Common myeloid progenitor, CD34-positive (primary cell): ENCODE measurements at regions not wholly inside any gene's neighbourhood (a gene's known extent, or its start where the extent isn't known, plus 50 kb on each side); places are given as distances from the start of the nearest gene placed in this dataset.
"Not testable (repeated sequence)": the region's sequence is repeated elsewhere in the genome, so short reads cannot be mapped to it uniquely, and the experiment has no call there.

Source experiments
- CTCF ChIA-PET: fragments of 350-600 bp; sonication (Branson Sonifier 250); formaldehyde crosslinking; loops from one replicate; lab custom pipeline; 2021; ENCODE audit warnings: antibody characterized with exemption; lab: Charles Lee
- POLR2A ChIA-PET: fragments of 350-600 bp; sonication (Branson Sonifier 250); formaldehyde crosslinking; loops from one replicate; lab custom pipeline; 2021; ENCODE audit warnings: antibody characterized with exemption; lab: Charles Lee
- DNase-seq, 3 donors: peaks; one replicate each; pipeline versions ENCODE4 v3.0.0 to v3.0.0-alpha.2; 2013
- H3K27ac ChIP-seq, 2 experiments: 1 replicate in 1 of 2; 2 replicates in 1 of 2; pipeline ENCODE4 v1.7.0; 2013; ENCODE audit warnings: inconsistent platforms in 2 of 2, low read length in 2 of 2, mild to moderate bottlenecking in 2 of 2, low read depth in 1 of 2, moderate library complexity in 1 of 2; ENCODE audit not compliant: severe bottlenecking in 2 of 2, insufficient read depth in 1 of 2, poor library complexity in 1 of 2
- H3K27me3 ChIP-seq, 5 experiments: replicated peaks in 2 of 5; 1 replicate in 3 of 5; 2 replicates in 2 of 5; pipeline versions ENCODE4 v1.6.1 to v1.7.0; 2013; ENCODE audit warnings: low read length in 4 of 5, mild to moderate bottlenecking in 2 of 5, moderate library complexity in 2 of 5, inconsistent platforms in 1 of 5; ENCODE audit not compliant: insufficient read depth in 5 of 5, control insufficient read depth in 4 of 5
- H3K36me3 ChIP-seq, 4 experiments: 1 replicate in 2 of 4; 2 replicates in 2 of 4; pipeline versions ENCODE4 v1.6.1 to v1.7.0; 2013; ENCODE audit warnings: low read length in 3 of 4, control low read depth in 1 of 4, mild to moderate bottlenecking in 1 of 4; ENCODE audit not compliant: control insufficient read depth in 4 of 4, insufficient read depth in 4 of 4
- H3K4me1 ChIP-seq, 4 experiments: 1 replicate in 3 of 4; 2 replicates in 1 of 4; pipeline versions ENCODE4 v1.6.1 to v1.7.1; 2013; ENCODE audit warnings: low read length in 3 of 4, mild to moderate bottlenecking in 3 of 4, control low read depth in 1 of 4, inconsistent platforms in 1 of 4, moderate library complexity in 1 of 4; ENCODE audit not compliant: control insufficient read depth in 4 of 4, insufficient read depth in 4 of 4; ENCODE audit errors: control extremely low read depth in 1 of 4
- H3K4me3 ChIP-seq, 7 experiments: 1 replicate in 4 of 7; 2 replicates in 3 of 7; pipeline versions ENCODE4 v1.5.1 to v1.7.0; 2013; ENCODE audit warnings: mild to moderate bottlenecking in 7 of 7, low read length in 6 of 7, moderate library complexity in 6 of 7, inconsistent platforms in 2 of 7, low read depth in 2 of 7, control low read depth in 1 of 7; ENCODE audit not compliant: insufficient read depth in 4 of 7, control insufficient read depth in 1 of 7; ENCODE audit errors: extremely low read depth in 1 of 7
- H3K9me3 ChIP-seq, 5 experiments: 1 replicate in 4 of 5; 2 replicates in 1 of 5; pipeline versions ENCODE4 v1.6.1 to v1.7.1; 2013; ENCODE audit warnings: low read length in 4 of 5, mild to moderate bottlenecking in 2 of 5, inconsistent platforms in 1 of 5, low read depth in 1 of 5, moderate library complexity in 1 of 5; ENCODE audit not compliant: control insufficient read depth in 4 of 5, insufficient read depth in 2 of 5; ENCODE audit errors: control extremely low read depth in 1 of 5
- WGBS: methylation state at CpG from one replicate; pipeline ENCODE4 v1.1.5; 2013; ENCODE audit not compliant: insufficient coverage; 5-methylcytosine and 5-hydroxymethylcytosine counted together

- ChIA-PET POLR2A (no interaction called here), CTCF (interaction anchor here (1.1 kb wide), 1 partner anchor 18 kb away, joined by 3 read pairs; no protein-coding TSS in a partner anchor)
- WGBS = no CpG with 5 or more reads among the region's 1 CpG
- Histone ChIP-seq H3K27me3 (no peaks in the 10 kb centered on the region), H3K36me3 (no peaks in the 10 kb centered on the region), H3K9me3 (no peaks in the 10 kb centered on the region), H3K27ac (no peak overlapping the region), H3K4me3 (no peak overlapping the region), H3K4me1 (no peaks in the 10 kb centered on the region)
- DNase-seq = no peak
These were observed 566.6 kb upstream of the VRK2 start for GRCh38 chr2:57479981-57480380.

- H3K4me3 ChIP-seq = no peak overlapping the region
These were observed 558.5 kb upstream of the VRK2 start for GRCh38 chr2:57488061-57488460.

GRCh38 chr2:57490741-57491140 is 555.9 kb upstream of the VRK2 start:
- no peaks in the 10 kb centered on the region for H3K9me3 ChIP-seq
- no peak overlapping the region for H3K4me3 ChIP-seq
- no CpG with 5 or more reads among the region's 1 CpG for WGBS
- no peak overlapping the region for H3K27ac ChIP-seq
- ChIA-PET POLR2A (no interaction called here), CTCF (no interaction called here)
- no peaks in the 10 kb centered on the region for H3K27me3 ChIP-seq
- H3K36me3 ChIP-seq = no peaks in the 10 kb centered on the region
- no peaks in the 10 kb centered on the region for H3K4me1 ChIP-seq
- no peak for DNase-seq

More at GRCh38 chr2:57488061-57488460, 558.5 kb upstream of the VRK2 start:
- DNase-seq = no peak
- ChIA-PET POLR2A (no interaction called here), CTCF (interaction anchor here (0.8 to 1.5 kb wide), 2 partner anchors 10 to 52 kb away, joined by 3 to 6 read pairs; no protein-coding TSS in a partner anchor)
- Histone ChIP-seq H3K9me3 (no peaks in the 10 kb centered on the region), H3K27me3 (no peaks in the 10 kb centered on the region), H3K27ac (no peak overlapping the region), H3K4me1 (no peaks in the 10 kb centered on the region), H3K36me3 (no peaks in the 10 kb centered on the region)

GRCh38 chr2:57491213-57491612 is 555.4 kb upstream of the VRK2 start:
- DNase-seq = no peak
- no peaks in the 10 kb centered on the region for H3K36me3 ChIP-seq
- H3K4me1 ChIP-seq = no peaks in the 10 kb centered on the region
- H3K4me3 ChIP-seq = no peak overlapping the region
- no peak overlapping the region for H3K27ac ChIP-seq
- no CpG with 5 or more reads among the region's 3 CpGs for WGBS
- no peaks in the 10 kb centered on the region for H3K27me3 ChIP-seq
- H3K9me3 ChIP-seq = no peaks in the 10 kb centered on the region
- ChIA-PET POLR2A (no interaction called here), CTCF (interaction anchor here (1.6 kb wide), 1 partner anchor 18 kb away, joined by 4 read pairs; no protein-coding TSS in a partner anchor)

- CTCF ChIA-PET, H3K27ac ChIP-seq, H3K27me3 ChIP-seq, H3K4me3 ChIP-seq, H3K9me3 ChIP-seq, POLR2A ChIA-PET, DNase-seq, H3K36me3 ChIP-seq, H3K4me1 ChIP-seq: not testable (repeated sequence)
- 100% methylated on average over 1 of the region's 4 CpGs for WGBS
These were observed 552.6 kb upstream of the VRK2 start for GRCh38 chr2:57493966-57494365.

GRCh38 chr2:57497489-57498096 is 549.0 kb upstream of the VRK2 start:
- DNase-seq = peak; percentile 53 to 73 (median 68)
- 17% methylated on average over 2 of the region's 3 CpGs for WGBS
- no peaks in the 10 kb centered on the region for H3K9me3 ChIP-seq

GRCh38 chr2:57504787-57505186 is 541.8 kb upstream of the VRK2 start:
- DNase-seq = no peak
- H3K27me3 ChIP-seq = no peaks in the 10 kb centered on the region
- no peaks in the 10 kb centered on the region for H3K36me3 ChIP-seq
- peaks cover 0 to 3% (median 0%) of the 10 kb centered on the region in 4 experiments for H3K4me1 ChIP-seq
- no peak overlapping the region for H3K4me3 ChIP-seq
- CTCF ChIA-PET = no interaction called here
- no peak overlapping the region for H3K27ac ChIP-seq
- no CpG with 5 or more reads among the region's 1 CpG for WGBS
- POLR2A ChIA-PET = no interaction called here
- no peaks in the 10 kb centered on the region for H3K9me3 ChIP-seq

More at GRCh38 chr2:57497489-57498096, 549.0 kb upstream of the VRK2 start:
- ChIA-PET CTCF (interaction anchor here (0.9 to 3.9 kb wide), 8 partner anchors 10 to 1371 kb away, joined by 3 to 19 read pairs (median 4); no protein-coding TSS in a partner anchor), POLR2A (interaction anchor here (0.5 to 0.7 kb wide), 2 partner anchors 17 to 27 kb away, joined by 3 to 4 read pairs; no protein-coding TSS in a partner anchor)
- Histone ChIP-seq H3K36me3 (no peaks in the 10 kb centered on the region), H3K4me1 (peaks cover 0 to 6% (median 0%) of the 10 kb centered on the region in 4 experiments), H3K27me3 (no peaks in the 10 kb centered on the region), H3K4me3 (no peak overlapping the region), H3K27ac (no peak overlapping the region)
